ENCODE measurements at regions not wholly inside any gene's neighbourhood (a gene's known extent, or its start where the extent isn't known, plus 50 kb on each side); places are given as distances from the start of the nearest gene placed in this dataset.

- TF ChIP-seq CTCF (IDR thresholded peaks at IDR 0.05) = no peak
- TF ChIP-seq EP300 (IDR thresholded peaks at IDR 0.05) = no peak
- no peak for TF ChIP-seq POLR2A (IDR thresholded peaks at IDR 0.05; ENCODE audit: low read depth)
Observed at GRCh38 chr11:109788948-109789490, 304.2 kb upstream of the ZC3H12C start.

Measured in esophagus muscularis mucosa (tissue), 4 donors.